HEK293 (cell line): ENCODE measurements at regions not wholly inside any gene's neighbourhood (a gene's known extent, or its start where the extent isn't known, plus 50 kb on each side); places are given as distances from the start of the nearest gene placed in this dataset.

ENCODE experiments used
- CTCF ChIA-PET: fragments of 350-600 bp; formaldehyde crosslinking; extraction: SDS; loops from one replicate; lab custom pipeline; 2021; ENCODE audit warnings: antibody characterized with exemption; lab: Yijun Ruan, JAX
- POLR2A ChIA-PET: fragments of 300-600 bp; formaldehyde crosslinking; extraction: SDS; loops from one replicate; lab custom pipeline; 2020; ENCODE audit warnings: antibody characterized with exemption, inconsistent platforms; lab: Yijun Ruan, JAX
- H3K27ac ChIP-seq: fragments of 200-500 bp; sonication (Bioruptor generic); 2 replicates; pipeline ENCODE4 v1.5.1; 2014; ENCODE audit warnings: low read depth, low read length, control low read depth, inconsistent platforms; ENCODE audit errors: extremely low read depth
- H3K36me3 ChIP-seq, 2 experiments: fragments of 200-500 bp in 1 of 2; sonication (Bioruptor generic) in 1 of 2; 1 replicate in 1 of 2; 2 replicates in 1 of 2; pipeline ENCODE4 v1.5.1; 2014 to 2017; ENCODE audit warnings: inconsistent platforms in 2 of 2, low read length in 2 of 2; ENCODE audit not compliant: control insufficient read depth in 2 of 2, insufficient read depth in 1 of 2
- H3K4me1 ChIP-seq: fragments of 200-500 bp; sonication (Bioruptor generic); 2 replicates; pipeline ENCODE4 v1.5.1; 2014; ENCODE audit warnings: mild to moderate bottlenecking, low read length, inconsistent platforms; ENCODE audit not compliant: control insufficient read depth, insufficient read depth
- H3K4me3 ChIP-seq: 2 replicates; pipeline ENCODE4 v1.5.1; 2011; ENCODE audit warnings: low read depth, mild to moderate bottlenecking, control low read depth, low read length, moderate library complexity
- H3K9me3 ChIP-seq: fragments of 200-500 bp; sonication (Bioruptor generic); 2 replicates; pipeline ENCODE4 v1.5.1; 2014; ENCODE audit warnings: low read depth, low read length, inconsistent platforms; ENCODE audit not compliant: control insufficient read depth, insufficient read depth
- ELK4 ChIP-seq: IDR thresholded peaks from 2 replicates; pipeline ENCODE4 v1.6.1; 2011; ENCODE audit warnings: mild to moderate bottlenecking, low read depth, low read length, borderline replicate concordance
- HOXC10 ChIP-seq: sonication (generic); formaldehyde crosslinking; IDR thresholded peaks from 2 replicates; pipeline ENCODE4 v1.8.1; 2023; ENCODE audit warnings: mild to moderate bottlenecking, missing genetic modification reagents
- KLF10 ChIP-seq: fragments of 450-650 bp; IDR thresholded peaks from 2 replicates; pipeline ENCODE4 v1.5.1; 2018; ENCODE audit warnings: missing biosample characterization, mild to moderate bottlenecking, missing genetic modification characterization
- KLF9 ChIP-seq: fragments of 450-650 bp; formaldehyde crosslinking; IDR thresholded peaks from 2 replicates; pipeline ENCODE4 v1.5.1; 2016; ENCODE audit warnings: missing biosample characterization, missing genetic modification characterization, low read depth
- MZF1 ChIP-seq: fragments of 450-650 bp; formaldehyde crosslinking; IDR thresholded peaks from 2 replicates; pipeline ENCODE4 v1.5.1; 2017; ENCODE audit warnings: missing biosample characterization, missing genetic modification characterization, borderline replicate concordance
- RBAK ChIP-seq: fragments of 450-650 bp; formaldehyde crosslinking; IDR thresholded peaks from 2 replicates; pipeline ENCODE4 v1.5.1; 2016; ENCODE audit warnings: missing biosample characterization, missing genetic modification characterization
- REST ChIP-seq: fragments of 450-650 bp; formaldehyde crosslinking; IDR thresholded peaks from 2 replicates; pipeline ENCODE4 v1.5.1; 2016; ENCODE audit warnings: missing biosample characterization, missing genetic modification characterization
- TCF7L2 ChIP-seq: IDR thresholded peaks from 2 replicates; pipeline ENCODE4 v1.6.1; 2011; ENCODE audit warnings: low read depth, mild to moderate bottlenecking, inconsistent platforms, low read length, moderate library complexity, borderline replicate concordance
- ZFHX2 ChIP-seq: fragments of 450-650 bp; formaldehyde crosslinking; conservative IDR thresholded peaks from 2 replicates; pipeline ENCODE4 v1.5.1; 2016; ENCODE audit warnings: missing biosample characterization, missing genetic modification characterization
- ZNF114 ChIP-seq: fragments of 450-650 bp; formaldehyde crosslinking; IDR thresholded peaks from 2 replicates; pipeline ENCODE4 v1.5.0; 2017; ENCODE audit warnings: missing biosample characterization, missing genetic modification characterization
- ZNF184 ChIP-seq: fragments of 450-650 bp; IDR thresholded peaks from 2 replicates; pipeline ENCODE4 v1.5.1; 2018; ENCODE audit warnings: missing biosample characterization, mild to moderate bottlenecking, missing genetic modification characterization
- ZNF221 ChIP-seq: fragments of 450-650 bp; formaldehyde crosslinking; IDR thresholded peaks from 2 replicates; pipeline ENCODE4 v1.5.1; 2017; ENCODE audit warnings: missing biosample characterization, missing genetic modification characterization, borderline replicate concordance
- ZNF302 ChIP-seq: fragments of 450-650 bp; formaldehyde crosslinking; IDR thresholded peaks from 2 replicates; pipeline ENCODE4 v1.5.1; 2016; ENCODE audit warnings: missing biosample characterization, missing genetic modification characterization, low read depth
- ZNF335 ChIP-seq: fragments of 450-650 bp; formaldehyde crosslinking; conservative IDR thresholded peaks from 2 replicates; pipeline ENCODE4 v1.5.1; 2016; ENCODE audit warnings: missing biosample characterization, missing genetic modification characterization
- ZNF391 ChIP-seq: fragments of 450-650 bp; formaldehyde crosslinking; IDR thresholded peaks from 2 replicates; pipeline ENCODE4 v1.5.1; 2016; ENCODE audit warnings: low read depth, missing biosample characterization, missing genetic modification characterization, borderline replicate concordance
- ZSCAN5A ChIP-seq: fragments of 450-650 bp; formaldehyde crosslinking; IDR thresholded peaks from 2 replicates; pipeline ENCODE4 v1.5.1; 2016; ENCODE audit warnings: missing biosample characterization, missing genetic modification characterization

GRCh38 chr1:58246549-58246948 is 300.0 kb downstream of the OMA1 start:
- ChIA-PET CTCF (no interaction called here), POLR2A (no interaction called here)
- no peak for TF ChIP-seq ELK4
- H3K36me3 ChIP-seq: no peaks in the 10 kb centered on the region
- no peaks in the 10 kb centered on the region for H3K4me1 ChIP-seq
- H3K4me3 ChIP-seq: no peak overlapping the region
- H3K27ac ChIP-seq: no peak overlapping the region
- H3K9me3 ChIP-seq: no peaks in the 10 kb centered on the region

- H3K9me3 ChIP-seq: no peaks in the 10 kb centered on the region
- CTCF ChIA-PET: interaction anchor here (0.6 kb wide), 1 partner anchor 1266 kb away, joined by 3 read pairs; no protein-coding TSS in a partner anchor
- POLR2A ChIA-PET: no interaction called here
- H3K27ac ChIP-seq: no peak overlapping the region
- TF ChIP-seq ZNF114 (tag by site-specific recombination) (no peak), ZNF221 (no peak), ZSCAN5A (tag by site-specific recombination) (no peak), REST (tag by site-specific recombination) (peak; percentile 87), ZFHX2 (tag by site-specific recombination) (no peak), KLF10 (tag by site-specific recombination) (no peak), RBAK (tag by site-specific recombination) (no peak)
- H3K4me3 ChIP-seq: no peak overlapping the region
- no peaks in the 10 kb centered on the region for H3K36me3 ChIP-seq
- no peaks in the 10 kb centered on the region for H3K4me1 ChIP-seq
Measured at GRCh38 chr1:58244872-58245271, 301.7 kb downstream of the OMA1 start.

- Histone ChIP-seq H3K4me3 (no peak overlapping the region), H3K36me3 (no peaks in the 10 kb centered on the region), H3K9me3 (no peaks in the 10 kb centered on the region), H3K27ac (no peak overlapping the region), H3K4me1 (no peaks in the 10 kb centered on the region)
- no peak for TF ChIP-seq ZNF184 (tag by site-specific recombination)
- TF ChIP-seq KLF9 (tag by site-specific recombination): no peak
- TF ChIP-seq ZNF391 (tag by site-specific recombination): no peak
- no peak for TF ChIP-seq ZNF302
- TF ChIP-seq ZNF335 (tag by site-specific recombination): no peak
- no peak for TF ChIP-seq TCF7L2
- TF ChIP-seq MZF1 (tag by site-specific recombination): no peak
- no peak for TF ChIP-seq HOXC10 (CRISPR knock-in tag)
- CTCF ChIA-PET: interaction anchor here (0.6 kb wide), 1 partner anchor 1277 kb away, joined by 3 read pairs; no protein-coding TSS in a partner anchor
- POLR2A ChIA-PET: interaction anchor here (0.6 kb wide), 1 partner anchor 201 kb away, joined by 3 read pairs; no protein-coding TSS in a partner anchor
Measured at GRCh38 chr1:58238846-58239245, 307.7 kb downstream of the OMA1 start.
